ENCODE measurements at regions not wholly inside any gene's neighbourhood (a gene's known extent, or its start where the extent isn't known, plus 50 kb on each side); places are given as distances from the start of the nearest gene placed in this dataset.

- Histone ChIP-seq H3K14ac (ENCODE audit: insufficient read depth, low read length) (no peak overlapping the region), H4K91ac (ENCODE audit: insufficient read length, low read depth, low read length) (no peak overlapping the region), H3K9ac (ENCODE audit: extremely low read depth, insufficient read length, low read length) (no peak overlapping the region), H3K4me1 (ENCODE audit: insufficient read depth, low read length) (no peaks in the 10 kb centered on the region), H2BK5ac (ENCODE audit: insufficient read length, low read length) (no peak overlapping the region), H4K20me1 (ENCODE audit: control insufficient read depth, insufficient read depth, insufficient read length) (no peaks in the 10 kb centered on the region), H2AK5ac (ENCODE audit: insufficient read length, low read length) (no peak overlapping the region), H3K27me3 (ENCODE audit: insufficient read depth, low read length) (no peaks in the 10 kb centered on the region), H2BK12ac (ENCODE audit: insufficient read length, low read depth, low read length) (no peak overlapping the region), H3K79me1 (ENCODE audit: insufficient read depth, low read depth, low read length, poor library complexity, severe bottlenecking) (no peaks in the 10 kb centered on the region), H3T11ph (ENCODE audit: low read length) (no peak overlapping the region), H2BK15ac (ENCODE audit: low read depth, low read length) (no peak overlapping the region), H3K4me2 (ENCODE audit: insufficient read depth, insufficient read length, low read length) (no peak overlapping the region), H2BK20ac (ENCODE audit: low read depth, low read length, poor library complexity, severe bottlenecking) (no peak overlapping the region), H3K79me2 (ENCODE audit: insufficient read depth, low read length) (no peaks in the 10 kb centered on the region), H3K4ac (ENCODE audit: low read depth, low read length) (no peak overlapping the region), H3K56ac (ENCODE audit: insufficient read length, low read depth, low read length) (no peak overlapping the region), H3K9me3 (ENCODE audit: control insufficient read depth, low read depth, low read length) (no peaks in the 10 kb centered on the region), H2BK120ac (ENCODE audit: low read depth, low read length, poor library complexity, severe bottlenecking) (no peak overlapping the region), H4K5ac (ENCODE audit: insufficient read length, low read depth, low read length) (no peak overlapping the region), H4K8ac (replicated peaks; ENCODE audit: insufficient read length, low read depth, low read length) (no peak overlapping the region), H2AFZ (ENCODE audit: low read length) (no peak overlapping the region), H3K23me2 (ENCODE audit: insufficient read length, low read depth, low read length, poor library complexity, severe bottlenecking) (no peaks in the 10 kb centered on the region), H3K18ac (ENCODE audit: insufficient read length, low read depth, low read length) (no peak overlapping the region), H3K27ac (ENCODE audit: insufficient read length, low read depth, low read length) (no peak overlapping the region), H3K23ac (ENCODE audit: insufficient read length, low read depth, low read length) (no peak overlapping the region)
- Mint-ChIP-seq H3K36me3 (ENCODE audit: insufficient read depth in 1 of 3, low read depth in 3 of 3) (no peaks in the 10 kb centered on the region; a peak in 1 of 7 replicates), H3K4me1 (peaks cover 18 to 28% of the 10 kb centered on the region in 2 experiments), H3K27me3 (ENCODE audit: low read depth) (peaks cover 12% of the 10 kb centered on the region), H3K4me3 (no peak overlapping the region), H3K9me3 (no peaks in the 10 kb centered on the region; a peak in 1 of 5 replicates), H3K27ac (peak overlapping the region in 2 of 3 experiments; percentile 49 to 66; a peak in 2 of 7 replicates)
- DNase-seq = no peak
- no peak for TF ChIP-seq CTCF (conservative IDR thresholded peaks at IDR 0.05)
- no CpG with 5 or more reads among the region's 8 CpGs for WGBS (ENCODE audit: extremely low coverage, insufficient read length, low lambda C conversion rate)
Observed at GRCh38 chr1:234920136-234920842, 208.3 kb downstream of the TOMM20 start.

Measured in H9 (cell line).